GM10248 (cell line): ENCODE measurements at regions not wholly inside any gene's neighbourhood (a gene's known extent, or its start where the extent isn't known, plus 50 kb on each side); places are given as distances from the start of the nearest gene placed in this dataset.

ENCODE experiments used
- CTCF ChIA-PET: fragments of 300-600 bp; sonication (Branson Sonifier 250); formaldehyde crosslinking; extraction: SDS; loops from one replicate; lab custom pipeline; 2021; ENCODE audit warnings: antibody characterized with exemption; lab: Yijun Ruan, JAX
- POLR2A ChIA-PET: fragments of 350-650 bp; sonication (Branson Sonifier 250); formaldehyde crosslinking; extraction: SDS; loops from one replicate; lab custom pipeline; 2020; ENCODE audit warnings: antibody characterized with exemption; lab: Yijun Ruan, JAX
- DNase-seq: peaks from one replicate; pipeline ENCODE4 v3.0.0; 2012; ENCODE audit errors: extremely low spot score
- TF ChIP-seq, protein P1 (sequence below): IDR thresholded peaks from 2 replicates; pipeline ENCODE4 v1.5.1; 2012; ENCODE audit warnings: mild to moderate bottlenecking, low read depth; ENCODE audit errors: extremely low read depth, missing control alignments, control extremely low read depth

DNA sequence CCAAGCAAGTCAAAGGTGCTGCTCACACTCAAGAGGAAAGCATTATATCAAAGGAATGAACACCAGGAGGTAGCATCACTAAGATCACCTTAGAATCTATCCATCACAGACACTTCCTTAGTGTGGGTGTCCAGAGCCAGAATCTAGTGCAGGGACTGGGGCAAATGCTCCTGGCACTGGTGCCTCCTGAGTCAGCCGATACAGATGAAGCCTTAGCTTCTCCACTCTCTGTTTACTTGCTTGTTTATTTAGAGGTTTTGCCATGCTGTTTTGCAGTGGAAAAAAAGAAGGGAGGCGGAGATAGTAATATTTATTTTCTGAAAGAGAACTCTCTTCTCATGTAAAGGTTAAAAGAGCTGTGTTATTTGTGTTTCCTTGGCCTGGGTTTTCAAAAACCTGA is 303.1 kb downstream of the WDR11 start:
- ChIA-PET POLR2A (no interaction called here), CTCF (interaction anchor here (1.2 to 1.3 kb wide), 2 partner anchors 32 to 35 kb away, joined by 3 read pairs; no protein-coding TSS in a partner anchor)
- no peak for DNase-seq
- TF ChIP-seq, protein P1, sequence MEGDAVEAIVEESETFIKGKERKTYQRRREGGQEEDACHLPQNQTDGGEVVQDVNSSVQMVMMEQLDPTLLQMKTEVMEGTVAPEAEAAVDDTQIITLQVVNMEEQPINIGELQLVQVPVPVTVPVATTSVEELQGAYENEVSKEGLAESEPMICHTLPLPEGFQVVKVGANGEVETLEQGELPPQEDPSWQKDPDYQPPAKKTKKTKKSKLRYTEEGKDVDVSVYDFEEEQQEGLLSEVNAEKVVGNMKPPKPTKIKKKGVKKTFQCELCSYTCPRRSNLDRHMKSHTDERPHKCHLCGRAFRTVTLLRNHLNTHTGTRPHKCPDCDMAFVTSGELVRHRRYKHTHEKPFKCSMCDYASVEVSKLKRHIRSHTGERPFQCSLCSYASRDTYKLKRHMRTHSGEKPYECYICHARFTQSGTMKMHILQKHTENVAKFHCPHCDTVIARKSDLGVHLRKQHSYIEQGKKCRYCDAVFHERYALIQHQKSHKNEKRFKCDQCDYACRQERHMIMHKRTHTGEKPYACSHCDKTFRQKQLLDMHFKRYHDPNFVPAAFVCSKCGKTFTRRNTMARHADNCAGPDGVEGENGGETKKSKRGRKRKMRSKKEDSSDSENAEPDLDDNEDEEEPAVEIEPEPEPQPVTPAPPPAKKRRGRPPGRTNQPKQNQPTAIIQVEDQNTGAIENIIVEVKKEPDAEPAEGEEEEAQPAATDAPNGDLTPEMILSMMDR: no peak

GRCh38 chr10:121154846-121155245 is 303.7 kb downstream of the WDR11 start:
- DNase-seq: no peak
- TF ChIP-seq, protein P1: no peak
- ChIA-PET POLR2A (no interaction called here), CTCF (interaction anchor here (1.2 to 1.3 kb wide), 2 partner anchors 32 to 34 kb away, joined by 3 read pairs; no protein-coding TSS in a partner anchor)

GRCh38 chr10:121155742-121156474 is 304.7 kb downstream of the WDR11 start:
- POLR2A ChIA-PET: no interaction called here
- no peak for DNase-seq
- TF ChIP-seq, protein P1: no peak
- CTCF ChIA-PET: interaction anchor here (1.0 kb wide), 1 partner anchor 13 kb away, joined by 3 read pairs; no protein-coding TSS in a partner anchor

- DNase-seq: no peak
- ChIA-PET POLR2A (no interaction called here), CTCF (no interaction called here)
- TF ChIP-seq, protein P1: no peak
Observed at GRCh38 chr10:121157998-121158397, 306.8 kb downstream of the WDR11 start.

DNA sequence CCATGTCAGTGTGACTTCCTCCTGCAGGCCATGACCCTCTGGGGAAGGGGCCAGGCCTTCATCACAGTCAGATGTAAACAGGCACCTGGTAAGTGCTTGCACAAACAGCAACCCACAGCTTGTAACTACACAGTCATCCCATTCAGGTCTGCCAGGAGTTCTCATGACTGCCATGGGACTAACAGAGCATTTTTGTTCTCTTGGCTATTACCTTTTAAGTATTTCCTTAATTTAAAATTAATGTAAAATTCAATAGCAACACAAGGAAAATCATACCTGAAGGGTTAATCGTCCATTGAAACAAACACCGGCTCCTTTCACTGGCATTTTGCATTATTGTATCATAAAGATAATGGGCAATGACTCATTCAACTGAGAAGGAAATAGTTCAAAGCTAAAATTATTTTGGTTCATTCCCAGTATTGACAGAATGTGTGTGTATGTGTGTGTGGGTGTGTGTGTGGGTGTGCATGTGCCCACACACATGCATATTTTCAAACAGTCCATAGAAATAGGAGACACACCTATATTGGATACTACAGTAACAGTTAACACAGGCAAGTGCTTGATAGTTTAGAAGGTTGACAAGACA is 307.9 kb downstream of the WDR11 start:
- no peak for DNase-seq
- POLR2A ChIA-PET: no interaction called here
- CTCF ChIA-PET: interaction anchor here (1.1 kb wide), 2 partner anchors 13 to 30 kb away, joined by 3 to 4 read pairs; no protein-coding TSS in a partner anchor
- TF ChIP-seq, protein P1: no peak

GRCh38 chr10:121159670-121160069 is 308.5 kb downstream of the WDR11 start:
- ChIA-PET POLR2A (no interaction called here), CTCF (interaction anchor here (1.1 to 1.8 kb wide), 2 partner anchors 14 to 29 kb away, joined by 3 to 4 read pairs; no protein-coding TSS in a partner anchor)
- TF ChIP-seq, protein P1: no peak
- DNase-seq: no peak
